NCI-H146 treated with DMSO at 0.1 percent for 48 hours (cell line): ENCODE measurements at regions not wholly inside any gene's neighbourhood (a gene's known extent, or its start where the extent isn't known, plus 50 kb on each side); places are given as distances from the start of the nearest gene placed in this dataset.

Experiments used
- DNase-seq: peaks from one replicate; lab custom pipeline; 2025; ENCODE audit not compliant: unreplicated experiment; lab: John Stamatoyannopoulos, UW

DNA sequence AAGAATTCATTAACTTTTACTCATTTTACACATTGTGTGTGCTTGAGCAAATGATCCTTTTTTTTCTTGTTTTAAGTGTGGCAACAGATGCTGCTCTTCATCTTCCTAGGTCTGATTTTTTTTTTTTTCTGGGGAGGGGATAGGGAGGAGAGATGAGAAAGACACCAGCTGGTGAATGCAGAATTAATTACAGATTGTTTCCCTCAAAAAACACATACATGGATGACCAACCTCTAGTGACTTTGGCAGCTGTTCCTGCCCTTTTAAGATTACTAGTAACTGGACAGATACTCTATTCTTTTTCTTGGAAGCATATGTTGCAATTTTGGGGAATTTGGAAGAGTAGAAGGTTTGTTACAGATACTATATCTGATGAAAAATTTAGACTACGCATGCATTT, 103.6 kb upstream of the MYO16 start:
- no peak for DNase-seq

GRCh38 chr13:108526286-108526685, 103.1 kb upstream of the MYO16 start:
- no peak for DNase-seq

DNA sequence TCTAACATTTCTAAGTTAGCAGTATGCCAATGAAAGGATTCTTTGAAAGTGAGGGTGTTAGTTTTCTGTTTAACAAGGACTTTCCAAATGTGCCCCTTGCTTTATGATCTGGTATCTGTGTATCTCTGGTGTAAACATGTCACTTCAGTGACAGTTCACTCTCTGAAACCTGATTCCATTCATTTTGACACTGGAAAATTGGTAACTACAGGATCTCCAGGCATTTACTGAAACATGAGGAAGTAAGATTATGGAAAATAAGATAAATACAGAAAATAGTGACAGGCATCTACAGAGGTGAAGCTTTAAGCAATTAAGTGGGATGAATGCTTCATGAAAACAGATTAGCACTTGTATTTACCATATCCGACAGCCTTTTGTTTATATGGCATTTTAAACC, 101.6 kb upstream of the MYO16 start:
- DNase-seq: no peak

DNA sequence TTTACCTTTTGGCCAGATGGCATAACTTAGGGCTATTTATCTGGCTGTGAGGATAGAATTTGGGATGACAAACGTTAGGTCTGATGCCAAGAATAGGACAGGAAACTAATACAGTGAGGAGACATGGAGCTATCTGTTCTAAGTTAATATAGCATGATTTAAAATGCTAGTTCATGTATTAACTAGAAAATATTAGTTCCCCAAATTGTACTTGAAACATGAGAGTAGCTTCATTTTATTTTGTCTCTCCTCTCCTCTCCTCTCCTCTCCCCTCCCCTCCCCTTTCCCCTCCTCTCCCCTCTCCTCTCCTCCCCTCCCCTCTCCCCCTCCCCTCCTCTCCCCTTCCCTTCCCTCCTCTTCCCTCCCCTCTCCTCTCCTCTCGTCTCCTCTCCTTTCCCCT, 101.1 kb upstream of the MYO16 start:
- DNase-seq: no peak

DNA sequence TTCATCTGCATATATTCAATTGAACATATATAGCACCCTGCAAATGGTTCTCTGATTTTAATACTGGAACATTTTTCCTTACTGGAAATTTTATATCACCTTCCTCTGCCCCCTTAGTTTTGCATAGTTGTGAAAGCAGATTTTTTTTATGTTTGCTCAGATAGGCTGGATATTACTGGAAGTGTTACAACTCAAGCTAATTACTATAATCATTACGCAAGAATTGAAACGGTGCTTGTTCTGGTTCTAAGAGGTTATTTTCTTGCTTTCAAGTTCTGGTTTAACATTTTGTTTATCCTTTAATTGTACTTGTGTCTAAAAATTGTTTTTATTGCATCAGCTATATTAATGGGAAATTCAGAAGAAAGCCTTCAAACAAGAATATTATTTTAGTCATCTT, 95.6 kb upstream of the MYO16 start:
- DNase-seq: no peak

DNA sequence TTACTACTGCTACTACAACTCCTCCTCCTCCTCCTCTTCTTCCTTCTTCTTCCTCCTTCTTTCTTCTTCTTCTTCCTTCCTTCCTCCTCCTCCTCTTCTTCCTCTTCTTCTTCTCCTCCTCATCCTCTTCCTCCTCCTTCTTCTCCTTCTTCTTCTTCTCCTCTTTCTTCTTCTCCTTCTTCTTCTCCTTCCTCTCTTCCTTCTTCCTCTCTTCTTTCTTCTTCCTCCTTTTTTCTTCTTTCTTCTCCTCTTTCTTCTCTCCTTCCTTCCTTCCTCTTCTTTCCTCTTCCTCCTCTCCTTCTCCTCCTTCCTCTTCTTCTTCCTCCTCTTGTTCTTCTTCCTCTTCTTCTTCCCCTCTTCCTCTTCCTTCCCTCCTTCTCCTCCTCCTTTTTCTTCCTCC, 94.7 kb upstream of the MYO16 start:
- DNase-seq: no peak

- DNase-seq: no peak
Observed at GRCh38 chr13:108549934-108550333, 79.5 kb upstream of the MYO16 start.

- DNase-seq: no peak
Observed at GRCh38 chr13:108551674-108552073, 77.7 kb upstream of the MYO16 start.

GRCh38 chr13:108558489-108558888, 70.9 kb upstream of the MYO16 start:
- DNase-seq: no peak

DNA sequence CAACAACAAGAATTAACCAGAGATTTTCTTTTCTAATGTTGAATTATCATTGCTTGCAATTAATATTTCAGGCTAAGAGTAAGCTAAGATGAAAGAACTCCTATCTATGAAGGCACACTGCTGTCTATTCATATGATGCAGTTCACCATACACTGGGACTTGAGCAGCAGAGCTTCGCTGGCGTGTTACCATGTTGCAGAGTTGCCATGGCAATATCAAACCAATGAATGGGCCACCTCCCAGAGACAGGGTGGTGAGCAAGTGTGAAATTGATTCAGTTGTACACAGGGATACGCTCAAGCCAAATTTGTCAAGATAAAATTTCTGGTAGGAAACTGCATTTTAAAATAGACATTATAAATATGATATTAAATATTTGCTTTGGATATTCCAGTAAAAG, 69.3 kb upstream of the MYO16 start:
- DNase-seq: no peak

DNA sequence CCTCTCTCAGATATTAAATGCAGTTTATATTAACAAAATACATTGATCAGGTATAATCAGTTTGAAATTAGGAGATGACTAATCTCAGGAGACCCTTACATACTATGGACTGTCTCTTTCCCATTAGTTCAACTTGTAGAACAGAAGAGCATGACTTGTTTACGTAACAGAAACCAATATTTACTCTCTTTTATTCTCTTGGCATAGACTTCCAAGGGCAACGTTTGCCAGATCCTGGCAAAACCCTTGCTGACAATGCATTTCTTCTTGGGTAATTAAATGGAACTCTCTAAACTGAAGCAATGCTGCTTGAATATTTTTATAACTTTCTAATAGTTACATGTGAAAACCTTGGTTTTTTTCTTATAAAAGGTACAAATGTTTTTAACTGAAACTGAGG, 68.3 kb upstream of the MYO16 start:
- no peak for DNase-seq

GRCh38 chr13:108566413-108567170, 62.8 kb upstream of the MYO16 start:
- no peak for DNase-seq

- no peak for DNase-seq
Observed at GRCh38 chr13:108572782-108573211, 56.6 kb upstream of the MYO16 start.

- DNase-seq: no peak
Observed at GRCh38 chr13:108573455-108573854, 56.0 kb upstream of the MYO16 start.

- DNase-seq: no peak
Observed at GRCh38 chr13:108574856-108575255, 54.6 kb upstream of the MYO16 start.

DNA sequence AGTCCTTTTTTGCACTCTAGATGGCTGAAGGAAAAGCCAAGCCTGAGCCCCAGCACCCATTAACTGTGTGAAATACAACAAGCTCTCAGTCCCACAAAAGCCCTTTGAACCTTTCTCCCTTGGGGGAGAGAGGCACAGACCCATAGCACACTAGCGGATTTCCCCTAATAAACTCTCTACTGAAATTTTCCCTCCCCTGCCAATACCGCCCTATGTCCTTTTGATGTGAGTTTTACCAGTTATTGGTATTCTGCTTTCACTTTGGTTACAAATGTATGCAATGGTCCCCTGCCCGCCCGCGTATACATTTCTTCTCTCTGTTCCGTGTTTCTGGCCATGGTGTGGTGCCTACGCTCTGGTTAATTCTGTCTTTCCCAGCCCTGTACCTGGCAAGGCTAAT, 54.0 kb upstream of the MYO16 start:
- DNase-seq: no peak
